ENCODE measurements at regions not wholly inside any gene's neighbourhood (a gene's known extent, or its start where the extent isn't known, plus 50 kb on each side); places are given as distances from the start of the nearest gene placed in this dataset.

DNA sequence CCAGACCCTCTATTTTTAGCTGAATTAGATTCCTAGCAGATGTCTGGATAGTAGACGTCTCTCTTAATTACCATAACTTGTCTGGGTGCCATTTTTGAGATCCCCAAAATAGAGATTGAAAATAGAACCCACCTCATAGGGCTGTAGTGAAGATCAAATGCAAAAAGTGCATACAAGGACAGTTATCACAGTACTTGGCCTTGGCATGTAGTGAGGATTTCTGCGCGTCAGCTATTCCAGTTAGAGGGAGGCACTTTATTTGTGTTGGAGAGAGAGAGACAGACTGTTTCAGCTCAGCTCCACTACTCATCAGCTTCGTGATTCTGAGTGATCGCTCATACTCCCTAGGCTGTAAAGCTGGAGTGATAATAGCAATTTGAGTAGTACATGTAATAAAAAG lies 59.6 kb upstream of the CDH13 start:
- no peak for DNase-seq (ENCODE audit: low read depth)
- Histone ChIP-seq H3K4me3 (ENCODE audit: low read depth, low read length) (no peak overlapping the region), H3K36me3 (ENCODE audit: control insufficient read depth, insufficient read depth, low read length) (no peaks in the 10 kb centered on the region), H3K27me3 (ENCODE audit: control insufficient read depth, insufficient read depth, low read length) (no peaks in the 10 kb centered on the region)
- TF ChIP-seq, protein P1, sequence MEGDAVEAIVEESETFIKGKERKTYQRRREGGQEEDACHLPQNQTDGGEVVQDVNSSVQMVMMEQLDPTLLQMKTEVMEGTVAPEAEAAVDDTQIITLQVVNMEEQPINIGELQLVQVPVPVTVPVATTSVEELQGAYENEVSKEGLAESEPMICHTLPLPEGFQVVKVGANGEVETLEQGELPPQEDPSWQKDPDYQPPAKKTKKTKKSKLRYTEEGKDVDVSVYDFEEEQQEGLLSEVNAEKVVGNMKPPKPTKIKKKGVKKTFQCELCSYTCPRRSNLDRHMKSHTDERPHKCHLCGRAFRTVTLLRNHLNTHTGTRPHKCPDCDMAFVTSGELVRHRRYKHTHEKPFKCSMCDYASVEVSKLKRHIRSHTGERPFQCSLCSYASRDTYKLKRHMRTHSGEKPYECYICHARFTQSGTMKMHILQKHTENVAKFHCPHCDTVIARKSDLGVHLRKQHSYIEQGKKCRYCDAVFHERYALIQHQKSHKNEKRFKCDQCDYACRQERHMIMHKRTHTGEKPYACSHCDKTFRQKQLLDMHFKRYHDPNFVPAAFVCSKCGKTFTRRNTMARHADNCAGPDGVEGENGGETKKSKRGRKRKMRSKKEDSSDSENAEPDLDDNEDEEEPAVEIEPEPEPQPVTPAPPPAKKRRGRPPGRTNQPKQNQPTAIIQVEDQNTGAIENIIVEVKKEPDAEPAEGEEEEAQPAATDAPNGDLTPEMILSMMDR (IDR thresholded peaks at IDR 0.05; ENCODE audit: insufficient read depth, low read depth, low read length) = no peak
- ChIA-PET POLR2A (no interaction called here), CTCF (no interaction called here)

DNA sequence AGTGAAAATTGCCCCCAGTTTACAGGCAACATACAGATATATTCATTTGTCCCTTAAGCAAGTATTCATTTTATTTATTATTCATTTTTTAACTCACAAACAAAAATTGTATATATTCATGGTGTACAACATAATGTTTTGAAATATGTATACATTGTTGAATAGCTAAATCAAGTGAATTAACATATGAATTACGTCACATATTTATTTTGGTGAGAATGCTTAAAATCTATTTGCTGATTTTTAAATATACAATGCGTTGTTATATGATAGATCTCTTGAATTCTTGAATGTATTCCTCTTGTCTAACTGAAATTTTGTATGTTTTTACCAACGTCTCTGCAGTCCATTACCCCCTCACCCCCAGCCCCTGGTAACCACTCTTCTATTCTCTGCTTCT lies 63.4 kb upstream of the CDH13 start:
- TF ChIP-seq, protein P1 (IDR thresholded peaks at IDR 0.05; ENCODE audit: insufficient read depth, low read depth, low read length) = no peak
- ChIA-PET POLR2A (no interaction called here), CTCF (no interaction called here)
- Histone ChIP-seq H3K4me3 (ENCODE audit: low read depth, low read length) (no peak overlapping the region), H3K36me3 (ENCODE audit: control insufficient read depth, insufficient read depth, low read length) (no peaks in the 10 kb centered on the region), H3K27me3 (ENCODE audit: control insufficient read depth, insufficient read depth, low read length) (no peaks in the 10 kb centered on the region)
- DNase-seq (ENCODE audit: low read depth) = no peak

DNA sequence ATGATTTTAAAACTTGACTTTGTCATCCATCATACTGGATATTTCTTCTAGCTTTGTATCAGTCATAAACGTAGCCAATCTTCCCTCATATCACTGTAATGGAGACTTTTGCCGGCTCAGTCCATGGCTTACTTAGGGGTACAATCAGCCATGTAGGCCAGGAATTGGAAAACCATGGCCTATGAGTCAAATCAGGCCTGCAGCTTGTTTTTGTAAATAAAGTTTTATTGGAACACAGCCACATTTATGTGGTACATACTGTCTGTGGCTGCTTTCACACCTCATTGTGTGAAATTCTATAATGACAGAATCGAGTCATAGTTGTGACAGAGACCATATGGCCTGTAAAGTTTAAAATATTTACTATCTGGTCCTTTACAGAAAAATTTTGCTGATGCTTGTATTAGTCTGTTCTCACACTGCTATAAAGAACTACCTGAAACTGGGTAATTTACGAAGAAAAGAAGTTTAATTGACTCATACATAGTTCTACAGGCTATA lies 64.5 kb upstream of the CDH13 start:
- no peak overlapping the region for H3K4me3 ChIP-seq (ENCODE audit: low read depth, low read length)
- CTCF ChIA-PET = no interaction called here
- POLR2A ChIA-PET = no interaction called here
- TF ChIP-seq, protein P1 (IDR thresholded peaks at IDR 0.05; ENCODE audit: insufficient read depth, low read depth, low read length) = no peak
- no peaks in the 10 kb centered on the region for H3K36me3 ChIP-seq (ENCODE audit: control insufficient read depth, insufficient read depth, low read length)
- DNase-seq (ENCODE audit: low read depth) = no peak
- H3K27me3 ChIP-seq (ENCODE audit: control insufficient read depth, insufficient read depth, low read length) = no peaks in the 10 kb centered on the region

DNA sequence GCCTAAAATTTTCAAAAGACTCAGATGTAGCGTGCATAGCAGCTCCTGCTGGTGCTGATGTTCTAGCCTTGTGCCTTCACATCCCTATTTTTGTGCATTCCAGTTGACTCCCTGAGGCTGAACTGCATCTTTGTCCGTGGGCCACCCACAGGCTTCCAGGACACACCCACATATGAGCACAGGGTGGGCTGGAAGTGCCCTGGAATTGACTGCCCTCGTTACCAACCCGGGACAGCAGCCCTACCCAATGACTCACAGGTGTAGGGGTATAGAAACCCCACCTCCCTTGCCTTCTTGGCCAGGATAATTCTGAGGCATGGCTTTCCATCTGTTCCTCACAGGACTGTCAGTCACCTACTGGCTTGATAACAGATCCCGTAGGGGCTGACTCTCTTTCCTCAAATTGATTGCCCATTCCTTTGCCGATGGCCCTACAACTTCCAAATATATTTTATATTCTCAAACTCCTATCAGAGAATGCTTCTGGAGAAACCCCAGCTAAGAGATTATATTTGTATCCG lies 65.9 kb upstream of the CDH13 start:
- CTCF ChIA-PET = no interaction called here
- POLR2A ChIA-PET = no interaction called here
- Histone ChIP-seq H3K36me3 (ENCODE audit: control insufficient read depth, insufficient read depth, low read length) (no peaks in the 10 kb centered on the region), H3K4me3 (ENCODE audit: low read depth, low read length) (no peak overlapping the region), H3K27me3 (ENCODE audit: control insufficient read depth, insufficient read depth, low read length) (no peaks in the 10 kb centered on the region)
- DNase-seq (ENCODE audit: low read depth) = no peak
- TF ChIP-seq, protein P1 (IDR thresholded peaks at IDR 0.05; ENCODE audit: insufficient read depth, low read depth, low read length) = no peak

DNA sequence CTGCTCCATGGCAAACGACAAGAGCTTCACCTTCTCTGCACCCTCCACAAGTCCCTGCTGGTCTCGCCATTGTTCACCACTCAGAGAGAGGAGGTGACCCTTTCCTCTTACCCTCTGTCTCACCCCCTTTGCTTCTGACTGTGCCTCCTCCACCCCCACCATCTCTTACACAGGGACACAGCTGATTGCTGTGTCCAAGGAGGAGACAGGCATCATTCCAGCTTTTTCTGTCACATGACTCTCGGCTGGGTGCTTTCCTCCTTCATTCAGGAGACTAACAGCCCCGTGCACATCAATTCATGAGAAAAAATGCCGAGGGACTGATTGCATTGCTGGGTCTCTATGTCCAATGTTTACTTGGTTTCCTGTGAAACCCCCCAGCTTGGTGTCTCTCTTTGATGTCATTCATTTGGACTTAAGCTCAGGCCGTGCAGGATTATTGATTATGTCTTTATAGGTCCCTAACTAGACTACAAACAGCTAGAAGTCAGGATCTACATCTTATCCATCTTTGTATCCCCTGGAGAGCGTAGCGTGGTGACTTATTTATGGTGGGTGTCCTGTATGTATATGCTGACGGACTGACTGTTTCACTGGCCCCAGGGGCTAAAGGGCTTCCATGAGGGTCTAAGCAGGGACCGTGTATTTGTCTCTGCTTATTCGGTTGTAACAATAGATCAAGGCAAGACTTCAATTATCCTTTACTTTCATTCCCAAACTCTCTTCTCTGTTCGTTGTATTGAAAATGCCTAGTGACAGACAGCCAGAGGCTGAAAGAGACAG lies 82.2 kb upstream of the CDH13 start:
- Histone ChIP-seq H3K4me3 (ENCODE audit: low read depth, low read length) (no peak overlapping the region), H3K36me3 (ENCODE audit: control insufficient read depth, insufficient read depth, low read length) (no peaks in the 10 kb centered on the region), H3K27me3 (ENCODE audit: control insufficient read depth, insufficient read depth, low read length) (no peaks in the 10 kb centered on the region)
- TF ChIP-seq, protein P1 (IDR thresholded peaks at IDR 0.05; ENCODE audit: insufficient read depth, low read depth, low read length) = no peak
- ChIA-PET CTCF (interaction anchor here (1.3 kb wide), 1 partner anchor 9 kb away, joined by 4 read pairs; no protein-coding TSS in a partner anchor), POLR2A (no interaction called here)
- DNase-seq (ENCODE audit: low read depth) = no peak

All from BJ (cell line).